Endothelial cell of umbilical vein (primary cell): ENCODE measurements at regions not wholly inside any gene's neighbourhood (a gene's known extent, or its start where the extent isn't known, plus 50 kb on each side); places are given as distances from the start of the nearest gene placed in this dataset.

Experiments used
- BruUV-seq: library from RNA; stranded (reverse); fragments of 400-500 nt; replicated peaks from 2 replicates; lab custom pipeline; 2021; lab: Mats Ljungman, UMichigan
- CTCF ChIA-PET: fragments of 300-600, 350-600 bp; sonication (Branson Sonifier 250); formaldehyde crosslinking; loops from one replicate; lab custom pipeline; 2021; ENCODE audit warnings: antibody characterized with exemption, inconsistent platforms; lab: Charles Lee
- POLR2A ChIA-PET: fragments of 300-600, 350-600 bp; sonication (Branson Sonifier 250); formaldehyde crosslinking; loops from one replicate; lab custom pipeline; 2021; ENCODE audit warnings: antibody characterized with exemption, inconsistent platforms; lab: Charles Lee
- DNase-seq: peaks from one replicate; pipeline ENCODE4 v3.0.0-alpha.2; 2011; ENCODE audit warnings: low read depth, low spot score
- FAIRE-seq: peaks from 2 replicates; lab custom pipeline; 2011; peaks lifted over from hg19 to GRCh38; lab: Jason Lieb, UNC
- H2AFZ ChIP-seq: 2 replicates; pipeline ENCODE4 v1.6.0; 2012; ENCODE audit warnings: low read depth, low read length, control low read depth, inconsistent platforms
- H3K27ac ChIP-seq: 2 replicates; pipeline ENCODE4 v1.5.1; 2011; ENCODE audit warnings: low read depth, mild to moderate bottlenecking, control low read depth, low read length, moderate library complexity; ENCODE audit not compliant: insufficient read depth
- H3K27me3 ChIP-seq, 2 experiments: 2 replicates each; pipeline versions ENCODE4 v1.6.0 to v1.6.1; 2011; ENCODE audit warnings: low read length in 2 of 2, mixed read lengths in 1 of 2; ENCODE audit not compliant: control insufficient read depth in 2 of 2, insufficient read depth in 2 of 2
- H3K36me3 ChIP-seq, 2 experiments: 2 replicates in 1 of 2; 3 replicates in 1 of 2; pipeline ENCODE4 v1.5.1; 2011; ENCODE audit warnings: low read length in 2 of 2, mild to moderate bottlenecking in 1 of 2, moderate library complexity in 1 of 2; ENCODE audit not compliant: control insufficient read depth in 2 of 2, insufficient read depth in 2 of 2; ENCODE audit errors: extremely low read depth in 1 of 2
- H3K4me1 ChIP-seq: 3 replicates; pipeline ENCODE4 v1.5.1; 2011; ENCODE audit warnings: mild to moderate bottlenecking, low read length; ENCODE audit not compliant: control insufficient read depth, insufficient read depth; ENCODE audit errors: extremely low read depth
- H3K4me2 ChIP-seq: 2 replicates; pipeline ENCODE4 v1.6.1; 2011; ENCODE audit warnings: low read length, control low read depth, mixed read lengths; ENCODE audit not compliant: insufficient read depth
- H3K4me3 ChIP-seq, 3 experiments: fragments of 200-600 bp in 1 of 3; sonication (generic), shearing (Covaris generic) in 1 of 3; replicated peaks in 1 of 3; 2 replicates each; pipeline ENCODE4 v1.5.1; 2011 to 2016; ENCODE audit warnings: control low read depth in 3 of 3, low read length in 3 of 3, mild to moderate bottlenecking in 2 of 3, inconsistent platforms in 1 of 3, low read depth in 1 of 3, moderate library complexity in 1 of 3; ENCODE audit not compliant: insufficient read depth in 1 of 3
- H3K79me2 ChIP-seq: 2 replicates; pipeline ENCODE4 v1.6.0; 2012; ENCODE audit warnings: low read length, inconsistent platforms; ENCODE audit not compliant: control insufficient read depth, insufficient read depth
- H3K9ac ChIP-seq: replicated peaks from 2 replicates; pipeline ENCODE3; 2011; ENCODE audit warnings: low read length, control low read depth; ENCODE audit not compliant: insufficient read depth; ENCODE audit errors: extremely low read depth
- H3K9me1 ChIP-seq: replicated peaks from 3 replicates; pipeline ENCODE4 v1.6.0; 2011; ENCODE audit warnings: mild to moderate bottlenecking, low read length; ENCODE audit not compliant: control insufficient read depth, insufficient read depth; ENCODE audit errors: extremely low read depth
- H3K9me3 ChIP-seq: replicated peaks from 2 replicates; pipeline ENCODE4 v1.5.1; 2012; ENCODE audit warnings: low read length, inconsistent platforms; ENCODE audit not compliant: control insufficient read depth, insufficient read depth
- H4K20me1 ChIP-seq: replicated peaks from 2 replicates; pipeline ENCODE3; 2011; ENCODE audit warnings: mild to moderate bottlenecking, low read length; ENCODE audit not compliant: control insufficient read depth, insufficient read depth; ENCODE audit errors: extremely low read depth
- EZH2 ChIP-seq: IDR thresholded peaks from 2 replicates; pipeline ENCODE4 v1.6.1; 2012; ENCODE audit warnings: borderline replicate concordance, low read depth, mild to moderate bottlenecking, moderate library complexity, low read length, inconsistent platforms; ENCODE audit not compliant: severe bottlenecking
- FOS ChIP-seq: IDR thresholded peaks from 2 replicates; pipeline ENCODE4 v1.6.1; 2011; ENCODE audit warnings: mild to moderate bottlenecking, low read length, moderate library complexity, borderline replicate concordance; ENCODE audit not compliant: insufficient read depth
- GATA2 ChIP-seq: IDR thresholded peaks from 2 replicates; pipeline ENCODE4 v1.7.0; 2011; ENCODE audit warnings: low read depth, mild to moderate bottlenecking, moderate library complexity, mixed read lengths, low read length; ENCODE audit not compliant: insufficient read length, insufficient read depth
- JUN ChIP-seq: IDR thresholded peaks from 2 replicates; pipeline ENCODE4 v1.6.1; 2011; ENCODE audit warnings: borderline replicate concordance, low read depth; ENCODE audit not compliant: insufficient read length, insufficient read depth
- MYC ChIP-seq: IDR thresholded peaks from one replicate; pipeline ENCODE4 v1.6.1; 2011; ENCODE audit warnings: mild to moderate bottlenecking, low read depth, low read length
- POLR2A ChIP-seq: IDR thresholded peaks from 2 replicates; pipeline ENCODE4 v1.6.1; 2012; ENCODE audit warnings: low read depth, mild to moderate bottlenecking, control low read depth, low read length
- POLR2AphosphoS5 ChIP-seq: IDR thresholded peaks from 2 replicates; pipeline ENCODE4 v1.6.1; 2012; ENCODE audit warnings: low read depth, mild to moderate bottlenecking, control low read depth, low read length, moderate library complexity; ENCODE audit not compliant: insufficient read depth
- dilution Hi-C: fragments of 300-500 bp; cut with MboI; formaldehyde crosslinking; loops from one replicate; pipeline ENCODE4 v1.15.0; 2019; ENCODE audit warnings: low sequenced_read_pairs; ENCODE audit not compliant: extremely low pct_ligation_motif_present
- intact Hi-C: fragments of 100-400 bp; cut with micrococcal nuclease; formaldehyde crosslinking; loops from one replicate; pipeline ENCODE4 v1.10.0; 2022
- TF ChIP-seq, protein P1 (sequence below): IDR thresholded peaks from 2 replicates; pipeline ENCODE4 v1.6.1; 2011; ENCODE audit not compliant: insufficient read depth, insufficient read length
- TF ChIP-seq, protein P2 (sequence below), 2 donors: IDR thresholded peaks; 1 replicate in 1 of 2; 2 replicates in 1 of 2; pipeline ENCODE4 v1.5.1; 2011; ENCODE audit warnings: low read length in 2 of 2, mild to moderate bottlenecking in 2 of 2, moderate library complexity in 2 of 2, control low read depth in 1 of 2, inconsistent platforms in 1 of 2, low read depth in 1 of 2; ENCODE audit not compliant: insufficient read depth in 1 of 2; ENCODE audit errors: extremely low read depth in 1 of 2

GRCh38 chr1:83807231-83807630 lies 191.7 kb downstream of the TTLL7 start:
- H4K20me1 ChIP-seq = no peaks in the 10 kb centered on the region
- no peak for FAIRE-seq

More at GRCh38 chr1:83807231-83807630, 191.7 kb downstream of the TTLL7 start:
- no peaks in the 10 kb centered on the region for H3K79me2 ChIP-seq
- no peaks in the 10 kb centered on the region for H3K9me3 ChIP-seq
- BruUV-seq = no TSS peak
- no peak overlapping the region for H3K4me3 ChIP-seq
- no peak overlapping the region for H3K27ac ChIP-seq
- intact Hi-C loops = no loop called here
- TF ChIP-seq POLR2AphosphoS5 (no peak), MYC (no peak), EZH2 (no peak), POLR2A (no peak), FOS (no peak), GATA2 (no peak), JUN (no peak)
- TF ChIP-seq, protein P1, sequence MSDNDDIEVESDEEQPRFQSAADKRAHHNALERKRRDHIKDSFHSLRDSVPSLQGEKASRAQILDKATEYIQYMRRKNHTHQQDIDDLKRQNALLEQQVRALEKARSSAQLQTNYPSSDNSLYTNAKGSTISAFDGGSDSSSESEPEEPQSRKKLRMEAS = no peak
- TF ChIP-seq, protein P2, sequence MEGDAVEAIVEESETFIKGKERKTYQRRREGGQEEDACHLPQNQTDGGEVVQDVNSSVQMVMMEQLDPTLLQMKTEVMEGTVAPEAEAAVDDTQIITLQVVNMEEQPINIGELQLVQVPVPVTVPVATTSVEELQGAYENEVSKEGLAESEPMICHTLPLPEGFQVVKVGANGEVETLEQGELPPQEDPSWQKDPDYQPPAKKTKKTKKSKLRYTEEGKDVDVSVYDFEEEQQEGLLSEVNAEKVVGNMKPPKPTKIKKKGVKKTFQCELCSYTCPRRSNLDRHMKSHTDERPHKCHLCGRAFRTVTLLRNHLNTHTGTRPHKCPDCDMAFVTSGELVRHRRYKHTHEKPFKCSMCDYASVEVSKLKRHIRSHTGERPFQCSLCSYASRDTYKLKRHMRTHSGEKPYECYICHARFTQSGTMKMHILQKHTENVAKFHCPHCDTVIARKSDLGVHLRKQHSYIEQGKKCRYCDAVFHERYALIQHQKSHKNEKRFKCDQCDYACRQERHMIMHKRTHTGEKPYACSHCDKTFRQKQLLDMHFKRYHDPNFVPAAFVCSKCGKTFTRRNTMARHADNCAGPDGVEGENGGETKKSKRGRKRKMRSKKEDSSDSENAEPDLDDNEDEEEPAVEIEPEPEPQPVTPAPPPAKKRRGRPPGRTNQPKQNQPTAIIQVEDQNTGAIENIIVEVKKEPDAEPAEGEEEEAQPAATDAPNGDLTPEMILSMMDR (IDR thresholded peaks at IDR 0.05; ENCODE audit: extremely low read depth in 1 of 2, insufficient read depth in 1 of 2, low read depth in 1 of 2, low read length in 2 of 2) = no peak
- no peaks in the 10 kb centered on the region for H3K36me3 ChIP-seq
- no peak overlapping the region for H2AFZ ChIP-seq
- H3K27me3 ChIP-seq = no peaks in the 10 kb centered on the region
- H3K4me2 ChIP-seq = no peak overlapping the region
- H3K9ac ChIP-seq = no peak overlapping the region
- H3K4me1 ChIP-seq = no peaks in the 10 kb centered on the region
- dilution Hi-C loops = no loop called here
- POLR2A ChIA-PET = no interaction called here
- H3K9me1 ChIP-seq = no peaks in the 10 kb centered on the region
- no peak for DNase-seq
- CTCF ChIA-PET = interaction anchor here (0.7 kb wide), 1 partner anchor 9 kb away, joined by 3 read pairs; no protein-coding TSS in a partner anchor
